SH-SY5Y (cell line): ENCODE measurements at regions not wholly inside any gene's neighbourhood (a gene's known extent, or its start where the extent isn't known, plus 50 kb on each side); places are given as distances from the start of the nearest gene placed in this dataset.

Source experiments
- GATA2 ChIP-seq: IDR thresholded peaks from 2 replicates; pipeline ENCODE4 v1.6.1; 2011; ENCODE audit warnings: mild to moderate bottlenecking, low read depth, low read length
- GATA3 ChIP-seq: IDR thresholded peaks from 2 replicates; pipeline ENCODE4 v1.6.1; 2011; ENCODE audit warnings: low read depth, mild to moderate bottlenecking, low read length, moderate library complexity

DNA sequence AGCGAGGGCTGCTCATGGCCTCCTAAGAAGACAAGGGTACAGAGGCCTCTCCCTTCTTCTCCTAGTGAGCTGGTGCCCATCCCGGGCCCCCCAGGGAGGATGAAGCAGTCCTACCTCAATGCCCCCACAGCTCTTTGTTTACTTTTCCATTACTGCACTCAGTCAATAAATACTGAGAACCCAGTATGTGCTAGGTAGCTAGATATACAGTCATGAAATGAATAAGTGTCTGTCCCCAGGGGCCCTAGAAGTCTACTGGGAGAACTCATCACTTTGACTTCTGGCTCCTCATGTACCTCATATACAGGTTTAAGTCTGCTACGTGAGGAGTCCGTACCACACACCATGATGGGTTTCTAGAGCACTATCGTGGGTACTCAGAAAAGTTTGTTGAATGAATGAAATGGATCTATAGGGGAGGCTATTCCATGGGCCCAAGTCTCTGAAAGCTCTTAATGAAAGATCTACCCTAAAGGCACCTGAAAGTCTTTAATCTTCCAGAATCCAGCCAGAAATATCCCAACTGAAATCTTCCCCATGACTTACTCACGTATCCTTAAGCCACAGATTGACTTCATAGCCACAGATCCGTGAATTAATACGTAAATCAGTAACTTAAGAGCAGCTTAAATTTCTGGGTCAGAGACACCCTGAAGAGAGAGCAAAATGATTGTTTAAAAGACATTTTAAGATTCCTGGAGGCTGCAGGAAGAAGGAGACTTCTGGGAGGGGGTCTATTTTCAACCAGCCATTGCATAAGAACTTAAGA is 51.6 kb upstream of the POMP start:
- TF ChIP-seq GATA2: no peak
- no peak for TF ChIP-seq GATA3
